Lower leg skin (tissue), 3 donors: ENCODE measurements at regions not wholly inside any gene's neighbourhood (a gene's known extent, or its start where the extent isn't known, plus 50 kb on each side); places are given as distances from the start of the nearest gene placed in this dataset.

Experiments used
- CTCF ChIP-seq, 3 donors: fragments of 450-650 bp; IDR thresholded peaks; one replicate each; pipeline ENCODE4 v1.5.1; 2016; ENCODE audit warnings: antibody characterized with exemption in 3 of 3, mild to moderate bottlenecking in 3 of 3, moderate library complexity in 2 of 3
- POLR2A ChIP-seq, 2 donors: fragments of 450-650 bp; IDR thresholded peaks; one replicate each; pipeline ENCODE4 v1.6.1; 2016 to 2017; ENCODE audit warnings: antibody characterized with exemption in 2 of 2, mild to moderate bottlenecking in 1 of 2, moderate library complexity in 1 of 2

GRCh38 chr12:4145990-4146859 is 127.3 kb upstream of the CCND2 start:
- TF ChIP-seq CTCF (IDR thresholded peaks at IDR 0.05) (no peak), POLR2A (IDR thresholded peaks at IDR 0.05) (no peak)
